GM12873 (cell line): ENCODE measurements at regions not wholly inside any gene's neighbourhood (a gene's known extent, or its start where the extent isn't known, plus 50 kb on each side); places are given as distances from the start of the nearest gene placed in this dataset.

Experiments used
- TF ChIP-seq, protein P1 (sequence below): IDR thresholded peaks from 2 replicates; pipeline ENCODE4 v1.5.1; 2012; ENCODE audit warnings: low read depth, mild to moderate bottlenecking, moderate library complexity, low read length, control low read depth; ENCODE audit not compliant: insufficient read depth; ENCODE audit errors: missing control alignments

- TF ChIP-seq, protein P1, sequence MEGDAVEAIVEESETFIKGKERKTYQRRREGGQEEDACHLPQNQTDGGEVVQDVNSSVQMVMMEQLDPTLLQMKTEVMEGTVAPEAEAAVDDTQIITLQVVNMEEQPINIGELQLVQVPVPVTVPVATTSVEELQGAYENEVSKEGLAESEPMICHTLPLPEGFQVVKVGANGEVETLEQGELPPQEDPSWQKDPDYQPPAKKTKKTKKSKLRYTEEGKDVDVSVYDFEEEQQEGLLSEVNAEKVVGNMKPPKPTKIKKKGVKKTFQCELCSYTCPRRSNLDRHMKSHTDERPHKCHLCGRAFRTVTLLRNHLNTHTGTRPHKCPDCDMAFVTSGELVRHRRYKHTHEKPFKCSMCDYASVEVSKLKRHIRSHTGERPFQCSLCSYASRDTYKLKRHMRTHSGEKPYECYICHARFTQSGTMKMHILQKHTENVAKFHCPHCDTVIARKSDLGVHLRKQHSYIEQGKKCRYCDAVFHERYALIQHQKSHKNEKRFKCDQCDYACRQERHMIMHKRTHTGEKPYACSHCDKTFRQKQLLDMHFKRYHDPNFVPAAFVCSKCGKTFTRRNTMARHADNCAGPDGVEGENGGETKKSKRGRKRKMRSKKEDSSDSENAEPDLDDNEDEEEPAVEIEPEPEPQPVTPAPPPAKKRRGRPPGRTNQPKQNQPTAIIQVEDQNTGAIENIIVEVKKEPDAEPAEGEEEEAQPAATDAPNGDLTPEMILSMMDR: no peak
Observed at GRCh38 chr20:47915495-47915894, 130.2 kb upstream of the SULF2 start.

DNA sequence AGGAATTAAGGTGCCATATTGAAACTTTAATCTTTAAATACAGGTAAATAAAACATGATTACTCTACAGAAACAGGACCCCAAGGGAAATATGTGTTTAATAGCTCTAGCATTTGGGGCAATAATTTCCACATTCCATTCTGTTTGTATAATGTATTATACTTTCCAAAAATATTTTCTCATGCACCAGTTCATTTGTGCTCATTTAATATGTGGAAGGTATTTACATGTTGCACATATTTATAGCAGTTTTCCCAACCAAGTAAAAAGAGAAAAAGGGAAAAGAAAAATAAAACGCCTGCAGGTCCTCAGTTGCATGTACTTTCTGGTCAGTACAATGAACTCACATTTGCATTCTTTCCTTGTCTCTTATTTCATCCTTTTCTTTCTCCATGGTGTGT, 129.5 kb upstream of the SULF2 start:
- TF ChIP-seq, protein P1: no peak

DNA sequence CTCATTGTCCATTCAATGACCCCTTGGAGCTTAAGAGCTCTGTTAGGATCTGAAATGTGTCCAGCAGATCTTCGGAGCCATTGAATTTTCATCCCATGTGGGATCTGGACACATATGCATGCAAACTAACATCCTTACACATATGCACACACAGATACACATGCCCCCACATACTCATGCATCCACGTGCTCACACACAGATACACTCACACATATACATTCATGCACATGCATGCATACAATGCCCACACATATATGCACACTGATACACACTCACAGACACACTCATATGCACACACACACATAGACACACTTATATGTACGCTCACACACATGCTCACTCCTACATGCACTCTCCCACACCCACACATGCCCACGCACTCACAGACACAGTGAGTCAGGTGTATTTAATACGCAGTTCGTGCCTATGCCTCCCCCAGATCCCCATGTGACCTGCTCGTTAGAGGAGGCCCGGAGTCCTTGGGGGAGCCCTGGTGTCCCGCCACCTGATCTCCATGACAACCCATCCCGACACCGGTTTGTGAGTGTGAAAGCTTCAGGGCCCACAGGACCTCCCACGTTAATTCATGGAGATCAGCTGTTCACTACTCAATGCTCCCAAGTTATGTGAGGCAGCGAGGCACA, 121.9 kb upstream of the SULF2 start:
- TF ChIP-seq, protein P1: no peak

- TF ChIP-seq, protein P1: no peak
Observed at GRCh38 chr20:47906348-47906660, 121.0 kb upstream of the SULF2 start.

GRCh38 chr20:47905628-47906347, 120.5 kb upstream of the SULF2 start:
- TF ChIP-seq, protein P1: no peak

DNA sequence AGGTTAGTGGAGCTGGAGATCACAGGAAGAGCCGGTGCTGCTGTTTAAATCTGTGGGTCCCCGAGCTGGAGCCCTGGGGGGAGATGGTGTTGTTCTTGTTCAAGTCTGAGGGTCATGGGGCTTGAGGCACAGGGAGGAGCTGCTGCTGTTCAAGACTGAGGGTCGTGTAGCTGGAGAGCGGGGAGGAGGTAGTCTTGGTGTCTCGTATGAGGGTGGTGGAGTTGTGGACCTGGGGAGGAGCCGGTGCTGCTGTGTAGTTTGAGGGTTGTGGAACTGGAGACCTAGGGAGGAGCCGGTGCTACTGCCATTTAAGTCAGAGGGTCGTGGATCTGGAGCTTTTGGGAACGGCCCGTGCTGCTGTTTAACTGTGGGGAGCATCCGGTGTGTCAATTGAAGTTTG, 112.2 kb upstream of the SULF2 start:
- TF ChIP-seq, protein P1: no peak

DNA sequence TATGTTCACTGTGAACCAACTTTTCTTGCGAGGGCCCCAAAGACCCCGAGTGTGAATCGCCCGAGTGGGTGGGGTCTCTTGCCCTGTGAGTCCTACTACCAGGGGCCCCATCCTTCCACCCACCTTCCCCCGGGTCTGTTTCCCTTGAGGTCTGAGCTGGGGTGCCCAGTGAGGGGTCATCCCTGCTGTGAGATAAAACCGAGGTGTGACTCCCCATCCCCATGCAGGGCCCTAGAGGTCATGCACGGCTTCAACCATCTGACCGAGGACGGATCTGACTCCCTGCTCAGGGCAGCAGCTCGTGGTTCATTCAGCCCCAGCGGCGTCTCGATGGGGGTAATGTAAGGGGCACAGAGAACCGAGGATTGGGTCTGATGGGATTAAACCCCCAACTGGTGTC, 103.1 kb upstream of the SULF2 start:
- TF ChIP-seq, protein P1: no peak
